GOT3 (cell line): ENCODE measurements at regions not wholly inside any gene's neighbourhood (a gene's known extent, or its start where the extent isn't known, plus 50 kb on each side); places are given as distances from the start of the nearest gene placed in this dataset.

Experiments
- DNase-seq: peaks from one replicate; lab custom pipeline; 2025; ENCODE audit warnings: mixed read lengths; lab: John Stamatoyannopoulos, UW

GRCh38 chr5:74059706-74060105, 433.7 kb downstream of the ARHGEF28 start:
- no peak for DNase-seq

GRCh38 chr5:74056789-74057164, 430.8 kb downstream of the ARHGEF28 start:
- DNase-seq, result no peak

GRCh38 chr5:74056107-74056788, 430.3 kb downstream of the ARHGEF28 start:
- no peak for DNase-seq

GRCh38 chr5:74055486-74056106, 429.6 kb downstream of the ARHGEF28 start:
- no peak for DNase-seq

- DNase-seq, result no peak
Observed at GRCh38 chr5:74054641-74055421, 428.8 kb downstream of the ARHGEF28 start.

- DNase-seq, result no peak
Observed at GRCh38 chr5:74054139-74054538, 428.1 kb downstream of the ARHGEF28 start.

- no peak for DNase-seq
Observed at GRCh38 chr5:74052441-74053221, 426.6 kb downstream of the ARHGEF28 start.

GRCh38 chr5:74051076-74051475, 425.1 kb downstream of the ARHGEF28 start:
- DNase-seq, result no peak

- DNase-seq, result no peak
Observed at GRCh38 chr5:74044936-74045335, 418.9 kb downstream of the ARHGEF28 start.

GRCh38 chr5:74042959-74043358, 417.0 kb downstream of the ARHGEF28 start:
- DNase-seq, result no peak

GRCh38 chr5:74042559-74042958, 416.6 kb downstream of the ARHGEF28 start:
- DNase-seq, result no peak

GRCh38 chr5:74041913-74042312, 415.9 kb downstream of the ARHGEF28 start:
- no peak for DNase-seq

- no peak for DNase-seq
Observed at GRCh38 chr5:74040811-74041491, 415.0 kb downstream of the ARHGEF28 start.

- DNase-seq, result no peak
Observed at GRCh38 chr5:74040065-74040551, 414.1 kb downstream of the ARHGEF28 start.

- no peak for DNase-seq
Observed at GRCh38 chr5:74037321-74037720, 411.3 kb downstream of the ARHGEF28 start.

GRCh38 chr5:74035521-74035937, 409.5 kb downstream of the ARHGEF28 start:
- no peak for DNase-seq

- no peak for DNase-seq
Observed at GRCh38 chr5:74034733-74035132, 408.7 kb downstream of the ARHGEF28 start.

GRCh38 chr5:74032617-74033016, 406.6 kb downstream of the ARHGEF28 start:
- no peak for DNase-seq

- no peak for DNase-seq
Observed at GRCh38 chr5:74031536-74031935, 405.5 kb downstream of the ARHGEF28 start.

GRCh38 chr5:74030821-74031220, 404.8 kb downstream of the ARHGEF28 start:
- no peak for DNase-seq

GRCh38 chr5:74030371-74030770, 404.4 kb downstream of the ARHGEF28 start:
- DNase-seq, result no peak
